ENCODE measurements at regions not wholly inside any gene's neighbourhood (a gene's known extent, or its start where the extent isn't known, plus 50 kb on each side); places are given as distances from the start of the nearest gene placed in this dataset.

- Histone ChIP-seq H3K36me3 (ENCODE audit: control insufficient read depth, insufficient read depth, low read length) (no peaks in the 10 kb centered on the region), H3K27me3 (ENCODE audit: control insufficient read depth, insufficient read depth, low read length) (no peaks in the 10 kb centered on the region), H3K9me3 (ENCODE audit: control insufficient read depth, insufficient read depth, low read length) (no peaks in the 10 kb centered on the region), H3K4me1 (ENCODE audit: control insufficient read depth, insufficient read depth, low read length) (no peaks in the 10 kb centered on the region), H3K4me3 (ENCODE audit: low read length) (no peak overlapping the region), H3K27ac (ENCODE audit: low read length) (no peak overlapping the region)
- DNase-seq (no peak), ATAC-seq (no peak)
- intact Hi-C loops (cut with micrococcal nuclease): no loop called here
- no peak overlapping the region for H3K4me3 Mint-ChIP-seq
- no peak for TF ChIP-seq CTCF (IDR thresholded peaks at IDR 0.05)
- H3K36me3 Mint-ChIP-seq: no peaks in the 10 kb centered on the region
- H3K27ac Mint-ChIP-seq: no peak overlapping the region
- peaks cover 13 to 43% of the 10 kb centered on the region in 2 donors for H3K27me3 Mint-ChIP-seq (ENCODE audit: low read depth in 2 of 2)
- no peaks in the 10 kb centered on the region for H3K4me1 Mint-ChIP-seq
- H3K9me3 Mint-ChIP-seq: no peaks in the 10 kb centered on the region
Observed at GRCh38 chr3:16670191-16670590, 65.0 kb upstream of the DAZL start.

- DNase-seq: no peak
- ATAC-seq: no peak
- Histone ChIP-seq H3K36me3 (ENCODE audit: control insufficient read depth, insufficient read depth, low read length) (no peaks in the 10 kb centered on the region), H3K4me3 (ENCODE audit: low read length) (no peak overlapping the region), H3K27ac (ENCODE audit: low read length) (no peak overlapping the region), H3K4me1 (ENCODE audit: control insufficient read depth, insufficient read depth, low read length) (no peaks in the 10 kb centered on the region), H3K9me3 (ENCODE audit: control insufficient read depth, insufficient read depth, low read length) (peaks cover 2% of the 10 kb centered on the region), H3K27me3 (ENCODE audit: control insufficient read depth, insufficient read depth, low read length) (peaks cover 2% of the 10 kb centered on the region)
- TF ChIP-seq CTCF (IDR thresholded peaks at IDR 0.05): no peak
- H3K27ac Mint-ChIP-seq: no peak overlapping the region
- H3K36me3 Mint-ChIP-seq: peaks cover 7% of the 10 kb centered on the region
- H3K27me3 Mint-ChIP-seq (ENCODE audit: low read depth in 2 of 2): peaks cover 10 to 35% of the 10 kb centered on the region in 2 donors
- WGBS (ENCODE audit: insufficient coverage): 88% methylated on average over 1 of the region's 1 CpG
- no peaks in the 10 kb centered on the region for H3K9me3 Mint-ChIP-seq
- H3K4me3 Mint-ChIP-seq: no peak overlapping the region
- intact Hi-C loops (cut with micrococcal nuclease): no loop called here
- H3K4me1 Mint-ChIP-seq: no peaks in the 10 kb centered on the region
Observed at GRCh38 chr3:16671690-16672089, 66.5 kb upstream of the DAZL start.

- intact Hi-C loops (cut with micrococcal nuclease): no loop called here
- no peak for TF ChIP-seq CTCF (IDR thresholded peaks at IDR 0.05)
- H3K4me1 ChIP-seq (ENCODE audit: control insufficient read depth, insufficient read depth, low read length): no peaks in the 10 kb centered on the region
- no peak overlapping the region for H3K4me3 Mint-ChIP-seq
- H3K4me3 ChIP-seq (ENCODE audit: low read length): no peak overlapping the region
- H3K36me3 Mint-ChIP-seq: peaks cover 7% of the 10 kb centered on the region
- H3K36me3 ChIP-seq (ENCODE audit: control insufficient read depth, insufficient read depth, low read length): no peaks in the 10 kb centered on the region
- peaks cover 10 to 20% of the 10 kb centered on the region in 2 donors for H3K27me3 Mint-ChIP-seq (ENCODE audit: low read depth in 2 of 2)
- H3K27ac Mint-ChIP-seq: no peak overlapping the region
- peaks cover 2% of the 10 kb centered on the region for H3K27me3 ChIP-seq (ENCODE audit: control insufficient read depth, insufficient read depth, low read length)
- no peak for DNase-seq
- no peaks in the 10 kb centered on the region for H3K9me3 Mint-ChIP-seq
- H3K4me1 Mint-ChIP-seq: no peaks in the 10 kb centered on the region
- H3K9me3 ChIP-seq (ENCODE audit: control insufficient read depth, insufficient read depth, low read length): peaks cover 2% of the 10 kb centered on the region
- ATAC-seq: no peak
- H3K27ac ChIP-seq (ENCODE audit: low read length): no peak overlapping the region
Observed at GRCh38 chr3:16673530-16673929, 68.3 kb upstream of the DAZL start.

- no peak for TF ChIP-seq CTCF (IDR thresholded peaks at IDR 0.05)
- no peak for DNase-seq
- Mint-ChIP-seq H3K27me3 (ENCODE audit: low read depth in 2 of 2) (peaks cover 12 to 16% of the 10 kb centered on the region in 2 donors), H3K9me3 (no peaks in the 10 kb centered on the region), H3K4me1 (no peaks in the 10 kb centered on the region), H3K36me3 (peaks cover 7% of the 10 kb centered on the region), H3K27ac (no peak overlapping the region), H3K4me3 (no peak overlapping the region)
- Histone ChIP-seq H3K27me3 (ENCODE audit: control insufficient read depth, insufficient read depth, low read length) (peaks cover 2% of the 10 kb centered on the region), H3K9me3 (ENCODE audit: control insufficient read depth, insufficient read depth, low read length) (peaks cover 2% of the 10 kb centered on the region), H3K36me3 (ENCODE audit: control insufficient read depth, insufficient read depth, low read length) (no peaks in the 10 kb centered on the region), H3K27ac (ENCODE audit: low read length) (no peak overlapping the region), H3K4me1 (ENCODE audit: control insufficient read depth, insufficient read depth, low read length) (no peaks in the 10 kb centered on the region), H3K4me3 (ENCODE audit: low read length) (no peak overlapping the region)
- ATAC-seq: no peak
- intact Hi-C loops (cut with micrococcal nuclease): no loop called here
Observed at GRCh38 chr3:16675805-16676204, 70.6 kb upstream of the DAZL start.
